ENCODE measurements at regions not wholly inside any gene's neighbourhood (a gene's known extent, or its start where the extent isn't known, plus 50 kb on each side); places are given as distances from the start of the nearest gene placed in this dataset.
A peak's percentile ranks its signal among the peaks of the same experiment; 100 is the strongest.
"Not testable (repeated sequence)": the region's sequence is repeated elsewhere in the genome, so short reads cannot be mapped to it uniquely, and the experiment has no call there.

- POLR2A ChIA-PET: not testable (repeated sequence)
These were observed 76.8 kb upstream of the ATP5PO start for GRCh38 chr21:33992412-33992811.

GRCh38 chr21:33991133-33991532, 75.5 kb upstream of the ATP5PO start:
- ChIA-PET POLR2A (no interaction called here), CTCF (no interaction called here)
- Mint-ChIP-seq H3K36me3 (no peaks in the 10 kb centered on the region), H3K9me3 (peaks cover 15% of the 10 kb centered on the region), H3K27ac (no peak overlapping the region), H3K4me1 (ENCODE audit: low read depth) (no peaks in the 10 kb centered on the region), H3K4me3 (no peak overlapping the region), H3K27me3 (no peaks in the 10 kb centered on the region)
- no peak for DNase-seq
- intact Hi-C loops (cut with micrococcal nuclease): no loop called here

More at GRCh38 chr21:33992412-33992811, 76.8 kb upstream of the ATP5PO start:
- intact Hi-C loops (cut with micrococcal nuclease); H3K4me3 Mint-ChIP-seq; H3K36me3 Mint-ChIP-seq; H3K4me1 Mint-ChIP-seq (ENCODE audit: low read depth); H3K27ac Mint-ChIP-seq; DNase-seq; H3K27me3 Mint-ChIP-seq: not testable (repeated sequence)
- H3K9me3 Mint-ChIP-seq: peaks cover 19% of the 10 kb centered on the region
- CTCF ChIA-PET: interaction anchor here (0.6 kb wide), 1 partner anchor 27 kb away, joined by 3 read pairs; no protein-coding TSS in a partner anchor

- no peaks in the 10 kb centered on the region for H3K27me3 Mint-ChIP-seq
- no peak overlapping the region for H3K4me3 Mint-ChIP-seq
- no peaks in the 10 kb centered on the region for H3K36me3 Mint-ChIP-seq
- H3K27ac Mint-ChIP-seq: no peak overlapping the region
- intact Hi-C loops (cut with micrococcal nuclease): no loop called here
- H3K4me1 Mint-ChIP-seq (ENCODE audit: low read depth): peaks cover 12% of the 10 kb centered on the region
- ChIA-PET POLR2A (no interaction called here), CTCF (no interaction called here)
- no peak for DNase-seq
- peaks cover 15% of the 10 kb centered on the region for H3K9me3 Mint-ChIP-seq
These were observed 73.8 kb upstream of the ATP5PO start for GRCh38 chr21:33989440-33989839.

- CTCF ChIA-PET: interaction anchor here (0.6 to 1.4 kb wide), 2 partner anchors 12 to 65 kb away, joined by 3 to 6 read pairs; no protein-coding TSS in a partner anchor
- no peak for DNase-seq
- peaks cover 12% of the 10 kb centered on the region for H3K4me1 Mint-ChIP-seq (ENCODE audit: low read depth)
- H3K27ac Mint-ChIP-seq: no peak overlapping the region
- H3K4me3 Mint-ChIP-seq: no peak overlapping the region
- no peaks in the 10 kb centered on the region for H3K27me3 Mint-ChIP-seq
- intact Hi-C loops (cut with micrococcal nuclease): no loop called here
- POLR2A ChIA-PET: no interaction called here
- no peaks in the 10 kb centered on the region for H3K36me3 Mint-ChIP-seq
- peaks cover 12% of the 10 kb centered on the region for H3K9me3 Mint-ChIP-seq
These were observed 72.8 kb upstream of the ATP5PO start for GRCh38 chr21:33988237-33989017.

- Mint-ChIP-seq H3K27ac (no peak overlapping the region), H3K36me3 (no peaks in the 10 kb centered on the region), H3K4me1 (ENCODE audit: low read depth) (peaks cover 12% of the 10 kb centered on the region), H3K4me3 (no peak overlapping the region), H3K9me3 (peaks cover 7% of the 10 kb centered on the region), H3K27me3 (no peaks in the 10 kb centered on the region)
- no peak for DNase-seq
- POLR2A ChIA-PET: interaction anchor here (1.0 kb wide), 1 partner anchor 48 kb away, joined by 4 read pairs; no protein-coding TSS in a partner anchor
- intact Hi-C loops (cut with micrococcal nuclease): no loop called here
- CTCF ChIA-PET: interaction anchor here (1.4 kb wide), 1 partner anchor 64 kb away, joined by 6 read pairs; no protein-coding TSS in a partner anchor
These were observed 71.9 kb upstream of the ATP5PO start for GRCh38 chr21:33987461-33987860.

- Mint-ChIP-seq H3K36me3 (no peaks in the 10 kb centered on the region), H3K27me3 (no peaks in the 10 kb centered on the region)
These were observed 69.8 kb upstream of the ATP5PO start for GRCh38 chr21:33985117-33986050.

GRCh38 chr21:33984021-33984481, 68.4 kb upstream of the ATP5PO start:
- H3K4me1 Mint-ChIP-seq (ENCODE audit: low read depth): peaks cover 24% of the 10 kb centered on the region
- intact Hi-C loops (cut with micrococcal nuclease): no loop called here
- H3K9me3 Mint-ChIP-seq: no peaks in the 10 kb centered on the region
- H3K27ac Mint-ChIP-seq: no peak overlapping the region
- H3K4me3 Mint-ChIP-seq: no peak overlapping the region
- H3K27me3 Mint-ChIP-seq: no peaks in the 10 kb centered on the region
- CTCF ChIA-PET: interaction anchor here (1.7 kb wide), 1 partner anchor 60 kb away, joined by 5 read pairs; no protein-coding TSS in a partner anchor
- POLR2A ChIA-PET: no interaction called here
- no peaks in the 10 kb centered on the region for H3K36me3 Mint-ChIP-seq
- peak; percentile 25 for DNase-seq

More at GRCh38 chr21:33985117-33986050, 69.8 kb upstream of the ATP5PO start:
- ChIA-PET POLR2A (no interaction called here), CTCF (interaction anchor here (1.7 kb wide), 1 partner anchor 61 kb away, joined by 5 read pairs; no protein-coding TSS in a partner anchor)
- Mint-ChIP-seq H3K9me3 (no peaks in the 10 kb centered on the region), H3K4me1 (ENCODE audit: low read depth) (peaks cover 24% of the 10 kb centered on the region), H3K27ac (no peak overlapping the region), H3K4me3 (no peak overlapping the region)
- intact Hi-C loops (cut with micrococcal nuclease): no loop called here
- no peak for DNase-seq

- Mint-ChIP-seq H3K27ac (no peak overlapping the region), H3K4me3 (no peak overlapping the region), H3K4me1 (ENCODE audit: low read depth) (peaks cover 44% of the 10 kb centered on the region), H3K9me3 (no peaks in the 10 kb centered on the region), H3K36me3 (no peaks in the 10 kb centered on the region), H3K27me3 (no peaks in the 10 kb centered on the region)
- ChIA-PET POLR2A (interaction anchor here (10.5 kb wide), 1 partner anchor 33 kb away, joined by 148 read pairs; no protein-coding TSS in a partner anchor), CTCF (interaction anchor here (1.1 to 2.5 kb wide), 2 partner anchors 11 to 366 kb away, joined by 3 to 11 read pairs; no protein-coding TSS in a partner anchor)
- intact Hi-C loops (cut with micrococcal nuclease): no loop called here
- no peak for DNase-seq
These were observed 65.9 kb upstream of the ATP5PO start for GRCh38 chr21:33981391-33982101.

- Mint-ChIP-seq H3K27me3 (no peaks in the 10 kb centered on the region), H3K36me3 (no peaks in the 10 kb centered on the region), H3K4me3 (no peak overlapping the region), H3K4me1 (ENCODE audit: low read depth) (peaks cover 52% of the 10 kb centered on the region), H3K9me3 (no peaks in the 10 kb centered on the region), H3K27ac (no peak overlapping the region)
- CTCF ChIA-PET: interaction anchor here (0.9 to 3.2 kb wide), 3 partner anchors 56 to 368 kb away, joined by 4 to 14 read pairs (median 11); no protein-coding TSS in a partner anchor
- intact Hi-C loops (cut with micrococcal nuclease): no loop called here
- POLR2A ChIA-PET: interaction anchor here (0.5 to 10.5 kb wide), 2 partner anchors 32 to 47 kb away, joined by 3 to 148 read pairs; no protein-coding TSS in a partner anchor
- peak; percentile 44 for DNase-seq
These were observed 64.8 kb upstream of the ATP5PO start for GRCh38 chr21:33980276-33980916.

GRCh38 chr21:33978585-33978984, 63.0 kb upstream of the ATP5PO start:
- peaks cover 58% of the 10 kb centered on the region for H3K4me1 Mint-ChIP-seq (ENCODE audit: low read depth)
- DNase-seq: no peak
- no peak overlapping the region for H3K27ac Mint-ChIP-seq
- intact Hi-C loops (cut with micrococcal nuclease): no loop called here
- H3K9me3 Mint-ChIP-seq: no peaks in the 10 kb centered on the region
- no peak overlapping the region for H3K4me3 Mint-ChIP-seq
- CTCF ChIA-PET: interaction anchor here (2.6 to 3.2 kb wide), 2 partner anchors 54 to 369 kb away, joined by 9 to 14 read pairs; no protein-coding TSS in a partner anchor
- peaks cover 2% of the 10 kb centered on the region for H3K36me3 Mint-ChIP-seq
- POLR2A ChIA-PET: interaction anchor here (10.5 kb wide), 1 partner anchor 30 kb away, joined by 148 read pairs; no protein-coding TSS in a partner anchor
- no peaks in the 10 kb centered on the region for H3K27me3 Mint-ChIP-seq
